ENCODE measurements at regions not wholly inside any gene's neighbourhood (a gene's known extent, or its start where the extent isn't known, plus 50 kb on each side); places are given as distances from the start of the nearest gene placed in this dataset.

- H3K4me3 Mint-ChIP-seq: no peak overlapping the region
- DNase-seq (ENCODE audit: low read depth, low spot score): no peak
- no peak overlapping the region for H3K27ac Mint-ChIP-seq (ENCODE audit: unreplicated experiment)
- no peaks in the 10 kb centered on the region for H3K36me3 Mint-ChIP-seq (ENCODE audit: low read depth)
- H3K27me3 Mint-ChIP-seq (ENCODE audit: low read depth): no peaks in the 10 kb centered on the region
- peaks cover 11% of the 10 kb centered on the region for H3K4me1 Mint-ChIP-seq
- H3K9me3 Mint-ChIP-seq: peaks cover 1% of the 10 kb centered on the region
- TF ChIP-seq, protein P1, sequence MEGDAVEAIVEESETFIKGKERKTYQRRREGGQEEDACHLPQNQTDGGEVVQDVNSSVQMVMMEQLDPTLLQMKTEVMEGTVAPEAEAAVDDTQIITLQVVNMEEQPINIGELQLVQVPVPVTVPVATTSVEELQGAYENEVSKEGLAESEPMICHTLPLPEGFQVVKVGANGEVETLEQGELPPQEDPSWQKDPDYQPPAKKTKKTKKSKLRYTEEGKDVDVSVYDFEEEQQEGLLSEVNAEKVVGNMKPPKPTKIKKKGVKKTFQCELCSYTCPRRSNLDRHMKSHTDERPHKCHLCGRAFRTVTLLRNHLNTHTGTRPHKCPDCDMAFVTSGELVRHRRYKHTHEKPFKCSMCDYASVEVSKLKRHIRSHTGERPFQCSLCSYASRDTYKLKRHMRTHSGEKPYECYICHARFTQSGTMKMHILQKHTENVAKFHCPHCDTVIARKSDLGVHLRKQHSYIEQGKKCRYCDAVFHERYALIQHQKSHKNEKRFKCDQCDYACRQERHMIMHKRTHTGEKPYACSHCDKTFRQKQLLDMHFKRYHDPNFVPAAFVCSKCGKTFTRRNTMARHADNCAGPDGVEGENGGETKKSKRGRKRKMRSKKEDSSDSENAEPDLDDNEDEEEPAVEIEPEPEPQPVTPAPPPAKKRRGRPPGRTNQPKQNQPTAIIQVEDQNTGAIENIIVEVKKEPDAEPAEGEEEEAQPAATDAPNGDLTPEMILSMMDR (conservative IDR thresholded peaks at IDR 0.05): no peak
These were observed 60.9 kb upstream of the FAM20A start for GRCh38 chr17:68662037-68662432.

DNA sequence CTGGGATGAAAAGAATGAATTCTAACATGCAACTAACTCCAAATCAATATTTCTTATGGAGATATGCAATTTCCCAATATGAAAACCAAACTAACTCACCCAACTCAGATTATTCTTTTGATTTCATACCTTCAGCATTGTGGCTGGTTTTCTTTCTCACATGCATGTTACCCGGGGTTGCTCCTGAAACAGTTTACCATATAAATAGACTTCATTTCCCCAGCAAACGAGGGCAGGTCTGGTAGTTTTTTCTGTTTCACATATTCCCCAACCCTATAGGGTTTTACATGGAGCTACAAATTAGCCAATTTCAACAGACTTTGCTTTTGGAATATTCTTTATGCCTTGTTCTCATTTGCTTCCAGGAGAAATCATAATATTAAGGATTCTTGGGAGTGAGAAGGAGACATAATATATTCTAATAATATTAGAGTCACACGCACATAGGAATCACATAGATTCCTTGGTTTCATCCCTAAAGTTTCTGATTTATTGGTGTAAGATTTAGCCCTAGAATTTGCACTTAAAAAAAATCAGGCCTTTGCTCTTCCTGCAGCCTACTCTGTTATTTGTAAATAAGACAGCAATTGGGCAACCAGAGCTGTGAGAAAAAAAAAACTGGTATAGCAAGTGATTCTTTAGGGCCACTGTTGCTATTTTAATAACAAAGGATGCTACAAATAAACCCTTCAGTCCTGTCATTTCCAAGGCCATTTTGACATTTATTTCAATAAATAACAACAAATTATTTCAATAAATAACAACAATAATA is 60.3 kb upstream of the FAM20A start:
- no peak for DNase-seq (ENCODE audit: low read depth, low spot score)
- H3K27ac Mint-ChIP-seq (ENCODE audit: unreplicated experiment): no peak overlapping the region
- no peak overlapping the region for H3K4me3 Mint-ChIP-seq
- H3K4me1 Mint-ChIP-seq: peaks cover 12% of the 10 kb centered on the region
- H3K27me3 Mint-ChIP-seq (ENCODE audit: low read depth): no peaks in the 10 kb centered on the region
- TF ChIP-seq, protein P1 (conservative IDR thresholded peaks at IDR 0.05): no peak
- H3K9me3 Mint-ChIP-seq: peaks cover 2% of the 10 kb centered on the region
- no peaks in the 10 kb centered on the region for H3K36me3 Mint-ChIP-seq (ENCODE audit: low read depth)

DNA sequence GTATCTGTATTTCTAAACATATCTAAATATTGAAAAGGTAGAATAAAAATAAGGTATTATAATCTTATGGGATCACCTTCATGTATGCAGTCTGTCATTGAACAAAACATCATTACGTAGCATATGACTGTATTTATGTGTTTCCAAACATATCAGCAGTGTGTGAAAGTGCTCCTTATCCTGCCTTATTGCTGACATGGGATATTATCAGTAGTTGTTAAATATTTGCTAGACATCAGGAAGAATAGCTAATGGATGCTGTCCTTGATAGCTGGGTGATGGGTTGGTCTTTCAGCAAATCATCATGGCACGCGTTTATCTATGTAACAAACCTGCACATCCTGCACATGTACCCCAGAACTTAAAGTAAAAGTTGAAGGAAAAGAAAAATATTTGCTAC is 59.1 kb upstream of the FAM20A start:
- DNase-seq (ENCODE audit: low read depth, low spot score): no peak
- TF ChIP-seq, protein P1 (conservative IDR thresholded peaks at IDR 0.05): no peak
- Mint-ChIP-seq H3K9me3 (peaks cover 2% of the 10 kb centered on the region), H3K4me3 (no peak overlapping the region), H3K27me3 (ENCODE audit: low read depth) (no peaks in the 10 kb centered on the region), H3K27ac (ENCODE audit: unreplicated experiment) (no peak overlapping the region), H3K36me3 (ENCODE audit: low read depth) (no peaks in the 10 kb centered on the region), H3K4me1 (peaks cover 12% of the 10 kb centered on the region)

GRCh38 chr17:68658999-68659780 is 58.0 kb upstream of the FAM20A start:
- Mint-ChIP-seq H3K4me3 (no peak overlapping the region), H3K4me1 (peaks cover 12% of the 10 kb centered on the region), H3K27me3 (ENCODE audit: low read depth) (no peaks in the 10 kb centered on the region), H3K9me3 (peaks cover 2% of the 10 kb centered on the region), H3K27ac (ENCODE audit: unreplicated experiment) (no peak overlapping the region), H3K36me3 (ENCODE audit: low read depth) (no peaks in the 10 kb centered on the region)
- no peak for DNase-seq (ENCODE audit: low read depth, low spot score)
- TF ChIP-seq, protein P1 (conservative IDR thresholded peaks at IDR 0.05): no peak

DNA sequence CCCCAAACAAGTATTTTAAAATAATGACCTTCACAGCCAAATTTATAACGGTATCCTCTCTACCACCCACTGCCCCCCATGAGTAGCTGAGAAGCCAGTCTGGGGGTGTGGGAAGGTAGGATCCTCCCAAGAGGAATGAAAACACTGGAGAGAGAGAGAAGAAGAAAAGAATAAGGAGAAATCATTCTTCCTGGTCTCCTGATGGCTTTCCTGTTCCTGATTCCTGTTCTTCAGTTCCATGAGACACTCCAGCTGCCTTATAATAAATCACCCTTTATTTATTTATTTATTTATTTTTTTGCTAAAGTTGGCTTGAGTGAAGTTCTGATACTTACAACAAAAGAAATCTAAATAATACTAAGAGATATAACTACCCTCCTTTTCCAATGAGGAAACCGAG is 56.4 kb upstream of the FAM20A start:
- Mint-ChIP-seq H3K27me3 (ENCODE audit: low read depth) (no peaks in the 10 kb centered on the region), H3K9me3 (peaks cover 2% of the 10 kb centered on the region), H3K4me1 (peaks cover 12% of the 10 kb centered on the region), H3K4me3 (no peak overlapping the region), H3K27ac (ENCODE audit: unreplicated experiment) (no peak overlapping the region), H3K36me3 (ENCODE audit: low read depth) (no peaks in the 10 kb centered on the region)
- TF ChIP-seq, protein P1 (conservative IDR thresholded peaks at IDR 0.05): no peak
- DNase-seq (ENCODE audit: low read depth, low spot score): no peak
